SK-N-DZ (cell line): ENCODE measurements at regions not wholly inside any gene's neighbourhood (a gene's known extent, or its start where the extent isn't known, plus 50 kb on each side); places are given as distances from the start of the nearest gene placed in this dataset.
A peak's percentile ranks its signal among the peaks of the same experiment; 100 is the strongest.

Experiments
- DNase-seq: peaks from one replicate; pipeline ENCODE4 v3.0.0-alpha.2; 2015; ENCODE audit warnings: low spot score

DNA sequence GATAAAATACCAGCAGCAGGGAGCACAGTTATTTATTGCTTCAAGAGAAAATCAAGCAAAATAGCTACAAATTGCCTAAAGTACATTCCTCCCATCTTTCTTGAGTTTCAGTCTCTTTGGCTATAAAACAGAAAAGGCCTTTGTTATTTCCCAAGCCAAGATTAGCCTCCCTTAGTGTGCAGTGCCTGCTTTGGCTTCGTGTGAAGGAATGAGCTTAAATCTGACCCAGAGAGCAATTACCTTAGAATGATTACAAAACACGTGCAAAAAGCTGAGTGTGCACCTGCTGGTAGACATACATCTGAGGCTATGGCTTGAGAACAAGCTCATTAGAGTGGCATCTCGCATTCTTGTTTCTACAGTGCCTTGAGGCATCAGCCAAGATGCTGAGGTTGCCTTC lies 250.8 kb downstream of the C4orf33 start:
- no peak for DNase-seq

DNA sequence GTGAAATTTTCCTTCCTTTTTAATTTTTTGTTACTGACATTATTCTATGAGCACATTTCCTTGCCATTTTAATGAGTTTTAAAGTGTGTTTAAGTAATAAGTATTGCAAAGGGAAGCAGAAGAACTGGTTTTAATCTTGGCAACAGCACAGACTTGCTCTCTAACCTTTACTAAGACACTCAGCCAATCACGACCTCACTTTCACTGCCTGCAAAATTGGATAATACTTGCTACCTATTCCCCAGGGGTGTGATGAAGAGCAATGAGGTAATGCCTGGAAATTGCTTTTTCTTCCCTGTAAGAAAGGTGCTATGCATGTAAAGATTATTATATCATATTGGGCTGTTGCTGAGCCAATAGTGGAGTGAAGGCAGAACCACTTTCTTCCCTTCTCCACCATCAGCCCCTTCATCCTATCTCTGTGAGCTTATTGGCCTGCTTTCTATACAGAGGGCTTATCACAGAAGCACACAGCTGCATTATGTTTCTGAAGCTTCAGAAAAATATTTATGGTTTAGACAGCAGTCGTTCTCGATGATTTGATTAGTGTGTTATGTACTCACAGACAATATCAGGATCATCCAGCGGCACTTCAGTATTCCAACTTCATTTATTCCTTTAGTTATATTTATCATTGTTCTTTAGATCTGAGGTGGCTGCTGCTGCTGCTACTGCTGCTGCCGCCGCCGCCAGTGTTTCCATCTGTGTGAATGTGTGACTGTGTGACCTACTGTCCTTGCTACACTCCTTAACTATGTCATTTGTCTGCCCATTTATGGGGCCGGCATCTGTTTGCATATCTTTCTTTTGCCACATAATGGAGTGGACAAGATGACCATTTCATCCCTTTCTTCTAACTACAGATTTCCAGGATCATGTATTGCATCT lies 255.1 kb downstream of the C4orf33 start:
- DNase-seq: peak; percentile 50

DNA sequence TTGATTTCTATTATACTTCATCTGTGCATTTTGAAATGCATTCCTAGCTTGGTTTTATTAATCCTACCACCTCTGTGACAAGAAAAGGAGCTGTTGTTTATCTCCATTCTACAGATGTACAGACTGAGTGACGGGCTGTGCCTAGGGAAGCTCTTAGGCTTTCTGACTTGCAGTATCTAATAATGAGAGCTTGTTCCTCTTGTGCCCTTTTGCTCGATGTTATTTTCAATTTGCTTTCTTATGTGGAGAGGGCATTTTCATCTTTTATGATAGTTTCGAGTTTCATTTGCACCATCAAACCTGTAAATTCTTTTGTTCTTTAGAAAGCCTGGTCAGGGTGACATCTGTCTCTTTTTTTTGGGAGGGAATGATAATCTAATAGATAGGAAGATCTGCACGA lies 256.5 kb downstream of the C4orf33 start:
- DNase-seq: no peak

DNA sequence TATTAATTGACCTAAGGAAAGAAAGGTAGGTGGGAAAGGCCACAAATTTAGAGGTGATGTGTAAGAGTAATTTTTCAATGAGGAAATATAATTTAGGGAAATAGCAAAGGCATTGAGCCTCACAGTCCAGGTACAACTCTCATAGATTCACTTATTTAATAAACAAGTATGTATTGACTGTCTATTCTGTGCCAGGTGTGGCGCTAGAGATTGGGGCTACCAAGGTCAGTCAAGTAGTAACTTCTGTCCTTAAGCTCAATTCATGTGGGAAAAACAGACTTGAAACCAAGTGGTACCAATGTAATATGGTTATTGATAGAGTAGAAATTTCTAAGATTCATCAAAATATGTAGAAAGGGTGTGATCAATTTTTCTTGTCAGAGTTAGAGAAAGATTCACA lies 257.5 kb downstream of the C4orf33 start:
- DNase-seq: no peak

DNA sequence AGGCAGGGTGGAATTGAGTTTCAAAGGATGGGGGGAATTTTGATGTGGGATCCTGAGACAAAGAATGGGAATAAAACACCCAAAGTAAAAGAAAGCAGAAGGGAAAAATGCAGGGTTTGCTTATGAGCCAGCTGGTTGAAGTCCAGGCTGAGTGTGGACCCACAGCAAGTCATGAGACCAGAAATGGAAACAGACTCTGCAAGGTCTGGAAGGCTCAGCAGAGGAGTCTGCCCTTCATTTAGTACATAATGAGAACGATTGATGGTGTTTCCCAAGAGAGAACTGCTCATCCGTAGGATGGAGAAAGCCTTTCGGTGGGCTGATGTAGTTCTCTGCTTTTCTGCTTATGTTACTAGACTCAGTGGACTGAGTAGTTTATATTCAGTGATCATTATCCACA lies 259.1 kb downstream of the C4orf33 start:
- no peak for DNase-seq

DNA sequence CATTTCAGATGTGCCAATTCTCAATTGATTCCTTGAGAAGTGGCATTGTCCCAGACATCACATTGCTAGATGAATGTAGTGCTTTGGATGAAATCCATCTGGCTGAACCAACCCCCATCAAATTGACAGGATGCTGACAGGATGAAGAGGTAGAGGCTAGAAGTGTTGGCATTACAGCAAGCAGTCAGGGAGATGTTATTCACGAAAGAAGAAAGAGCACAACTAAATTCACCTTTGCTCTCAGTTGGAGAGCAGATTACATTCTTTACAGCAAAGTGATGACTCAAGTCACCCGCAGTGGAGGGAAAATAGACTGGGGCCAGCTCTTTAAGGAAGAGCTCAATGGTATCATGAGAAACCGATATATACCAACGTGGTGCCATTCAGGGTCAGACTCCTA lies 259.6 kb downstream of the C4orf33 start:
- DNase-seq: no peak

DNA sequence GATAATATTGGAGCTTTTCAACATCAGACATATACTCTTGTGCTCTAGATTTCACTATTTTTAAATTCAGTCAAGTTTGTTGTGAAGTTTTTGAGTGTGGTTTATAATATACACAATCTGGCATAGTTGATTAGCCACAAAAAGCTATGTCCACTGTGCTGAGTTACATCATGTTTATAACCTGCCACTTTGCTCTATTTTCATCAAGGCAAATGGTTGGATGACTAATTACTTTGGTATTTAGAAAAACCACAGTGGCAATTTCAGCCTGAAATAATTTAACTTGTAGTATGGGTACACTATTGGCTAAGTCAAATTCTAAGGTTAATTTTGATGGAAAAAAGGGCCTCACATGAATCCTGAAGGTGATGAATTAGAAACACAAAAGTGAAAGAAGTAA lies 262.6 kb downstream of the C4orf33 start:
- DNase-seq: no peak

DNA sequence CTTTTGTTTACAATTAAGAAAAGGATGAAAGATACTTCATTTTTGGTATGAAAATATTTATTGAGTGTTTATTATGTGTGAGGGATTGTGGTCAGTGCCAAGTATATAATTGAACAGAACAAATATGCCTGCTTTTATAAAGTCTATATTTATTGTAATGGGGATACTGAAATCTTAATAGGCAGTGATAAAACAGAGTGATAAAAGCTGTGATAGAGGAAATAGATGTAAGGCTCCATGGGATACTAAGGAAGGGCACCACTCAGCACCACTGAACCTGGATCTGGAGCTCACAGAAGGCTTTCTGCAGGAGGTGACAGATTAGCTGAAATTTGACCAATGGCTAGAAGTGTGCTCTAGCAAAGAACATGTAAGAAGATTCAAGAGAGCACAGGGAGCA lies 263.5 kb downstream of the C4orf33 start:
- DNase-seq: no peak

DNA sequence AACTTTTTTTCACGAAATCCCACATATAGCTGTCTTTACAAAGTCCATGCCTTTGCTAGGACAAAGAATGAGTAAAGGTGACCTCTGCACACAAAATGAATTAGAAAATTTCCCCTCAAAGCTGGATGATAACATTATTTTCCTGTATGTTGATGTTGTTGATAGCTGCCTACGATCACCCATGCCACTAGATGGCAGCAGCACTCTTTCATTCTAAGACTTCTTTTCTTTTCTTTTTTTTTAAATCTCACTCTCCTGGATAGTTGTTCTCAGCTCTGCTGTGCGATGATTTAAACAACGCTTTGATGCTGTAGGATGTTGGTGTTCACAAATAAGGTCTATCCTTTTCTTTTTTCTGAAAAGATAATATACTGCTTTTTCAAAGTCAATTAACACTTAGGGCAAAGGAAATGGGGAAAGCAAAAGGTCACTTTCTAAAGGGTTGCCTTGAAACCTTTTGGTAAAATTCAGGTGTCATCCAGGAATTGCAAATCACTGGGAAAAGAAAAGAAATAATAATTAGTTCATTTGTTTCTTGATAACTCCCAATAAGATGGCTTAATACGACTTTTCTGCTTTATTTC lies 266.8 kb downstream of the C4orf33 start:
- peak; percentile 80 for DNase-seq

DNA sequence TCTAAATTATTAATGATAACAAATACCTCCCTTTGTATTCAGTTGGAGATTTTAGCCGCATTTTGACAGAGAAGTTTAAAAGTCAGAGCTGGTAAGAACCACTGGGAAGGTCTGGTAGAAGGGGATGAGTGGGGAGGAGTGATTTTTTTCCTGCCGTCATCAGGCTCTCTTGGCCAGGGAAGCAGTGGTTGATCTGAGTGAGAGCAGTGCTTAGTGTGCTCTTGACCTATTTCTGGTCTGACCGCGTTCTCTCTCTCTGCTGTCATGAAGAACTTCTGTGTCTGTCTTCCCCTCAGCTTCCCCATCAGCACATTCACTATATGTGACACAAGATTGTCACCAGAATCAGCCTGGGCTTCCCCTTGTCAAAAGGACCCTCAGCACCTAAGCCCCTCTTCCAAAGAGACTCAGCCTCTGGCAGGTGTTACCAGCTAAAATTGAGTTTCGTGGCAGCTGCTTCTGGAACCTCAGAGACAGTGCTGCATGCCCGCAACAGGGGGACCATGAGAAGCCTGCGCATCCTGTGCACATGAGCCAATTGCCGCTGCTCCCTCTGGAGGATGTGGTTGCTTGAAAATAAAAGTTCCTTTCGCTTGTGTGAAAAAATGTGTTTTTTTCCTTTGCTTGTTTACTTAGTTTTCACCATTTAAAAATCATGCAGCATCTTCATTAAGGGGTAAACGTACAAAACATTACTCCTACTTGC lies 268.9 kb downstream of the C4orf33 start:
- DNase-seq: peak; percentile 46

DNA sequence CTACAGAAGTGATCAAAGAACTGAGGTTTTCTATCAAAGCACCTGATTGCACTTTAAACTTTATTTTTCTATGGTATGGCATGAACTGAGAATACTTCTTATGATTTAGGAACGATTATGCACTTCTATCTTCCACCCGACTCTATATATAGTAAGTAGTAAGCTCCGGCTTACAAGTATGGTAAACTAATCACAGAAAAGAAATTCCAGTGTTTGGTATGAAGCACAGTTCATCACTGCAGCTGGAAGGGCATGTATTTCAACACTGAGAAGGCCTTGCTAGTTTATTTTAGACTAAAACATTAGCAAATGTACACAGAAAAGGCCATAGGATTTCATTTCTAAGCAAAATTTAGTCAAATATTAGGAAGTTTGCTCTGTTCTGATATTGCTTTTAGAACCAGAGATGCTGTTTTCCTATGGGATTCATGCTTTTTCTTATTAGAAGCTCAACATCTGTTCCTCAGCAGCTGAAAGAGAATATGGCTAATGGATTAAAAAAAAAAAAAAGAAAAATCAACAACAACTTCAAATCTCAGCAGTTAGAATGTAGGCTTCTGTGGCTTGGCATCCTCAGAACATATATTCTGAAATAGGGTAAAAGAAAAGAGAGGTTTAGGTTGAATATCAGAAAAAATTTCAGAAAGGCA lies 273.5 kb downstream of the C4orf33 start:
- DNase-seq: no peak

DNA sequence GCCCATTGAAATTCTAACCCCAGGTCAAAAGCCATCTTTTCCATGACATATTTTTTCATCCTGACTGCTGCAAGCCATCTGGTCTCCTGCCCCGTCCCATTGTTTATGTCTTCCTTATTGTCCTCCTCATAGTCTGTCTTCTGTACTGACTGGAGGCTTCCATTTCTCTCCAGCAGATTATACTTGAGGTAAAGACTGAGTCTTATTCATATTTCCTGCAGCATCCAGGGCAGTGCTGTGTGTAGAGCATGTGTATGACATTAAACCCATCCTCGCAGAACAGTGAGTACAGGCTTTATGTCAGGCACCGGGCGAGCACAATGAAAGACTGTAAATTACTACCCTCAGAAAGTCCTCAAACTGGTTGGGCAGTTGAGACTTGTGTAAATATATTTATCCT lies 275.1 kb downstream of the C4orf33 start:
- no peak for DNase-seq

DNA sequence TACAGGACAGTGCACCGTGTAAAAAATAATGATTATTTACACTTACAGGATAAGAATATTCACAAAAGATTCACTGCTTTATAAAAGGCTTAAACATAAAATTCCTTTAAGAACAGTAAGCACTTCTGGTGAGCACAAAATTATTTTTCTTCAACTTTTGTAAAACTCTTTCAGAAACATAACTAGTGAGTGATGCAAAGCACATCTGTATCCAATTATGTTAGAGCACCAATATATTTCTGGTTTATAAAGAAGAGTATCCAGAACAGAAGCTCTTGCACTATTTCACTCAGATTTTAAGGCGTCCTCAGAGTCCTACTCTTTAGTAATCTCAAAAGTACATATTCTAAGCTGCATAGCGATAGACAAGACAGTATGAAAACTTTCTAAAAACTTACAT lies 276.0 kb downstream of the C4orf33 start:
- no peak for DNase-seq

DNA sequence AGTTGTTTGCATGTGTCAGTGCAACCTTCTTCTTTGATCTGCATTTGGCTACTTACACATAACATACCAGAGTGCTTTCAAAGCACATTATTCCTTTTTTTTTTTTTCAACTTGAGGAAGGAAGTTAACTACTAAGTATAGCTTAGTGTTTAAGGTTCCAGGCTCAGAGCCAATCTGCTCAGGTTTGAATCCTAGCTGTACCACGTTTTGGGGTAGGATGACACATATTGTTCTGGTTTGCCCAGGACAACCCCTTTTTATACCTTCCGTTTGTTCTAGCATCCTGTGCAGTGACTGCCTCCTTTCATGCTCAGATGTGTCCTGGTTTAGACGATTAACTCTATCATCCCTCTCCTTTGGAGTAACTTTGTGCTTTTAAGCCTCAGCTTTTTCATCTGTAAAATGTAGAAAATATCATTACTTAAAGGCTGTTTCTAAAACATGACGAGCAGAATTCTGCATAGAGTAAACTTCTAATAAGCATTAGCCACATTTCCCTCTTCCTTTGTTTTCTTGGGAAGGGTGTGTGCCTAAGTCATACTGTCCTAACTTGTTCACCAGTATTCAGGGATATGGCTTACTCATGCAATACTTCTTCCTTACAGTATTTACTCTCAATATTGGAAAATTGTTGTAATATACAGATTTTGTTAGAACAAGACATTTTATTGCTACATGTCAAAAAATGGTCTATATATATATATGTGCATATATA lies 281.3 kb downstream of the C4orf33 start:
- no peak for DNase-seq

DNA sequence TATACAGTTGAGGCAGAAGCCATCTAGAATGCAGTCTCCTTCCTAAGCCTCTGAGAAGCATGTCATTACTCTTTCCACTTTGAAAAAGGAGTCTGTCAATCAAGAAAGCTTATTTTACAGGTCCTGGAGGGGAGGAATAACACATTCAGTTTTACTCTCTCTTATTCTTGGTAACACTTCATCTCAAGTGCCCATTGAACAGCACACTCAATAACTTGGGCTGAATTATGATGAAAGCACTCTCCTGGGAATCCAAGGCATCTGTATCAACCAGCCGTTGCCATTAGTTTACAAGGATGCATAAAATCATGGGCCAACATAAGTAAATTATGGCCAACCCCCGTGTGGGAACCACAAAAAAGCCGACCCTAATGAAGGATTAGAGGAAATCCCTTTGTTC lies 282.4 kb downstream of the C4orf33 start:
- DNase-seq: no peak

DNA sequence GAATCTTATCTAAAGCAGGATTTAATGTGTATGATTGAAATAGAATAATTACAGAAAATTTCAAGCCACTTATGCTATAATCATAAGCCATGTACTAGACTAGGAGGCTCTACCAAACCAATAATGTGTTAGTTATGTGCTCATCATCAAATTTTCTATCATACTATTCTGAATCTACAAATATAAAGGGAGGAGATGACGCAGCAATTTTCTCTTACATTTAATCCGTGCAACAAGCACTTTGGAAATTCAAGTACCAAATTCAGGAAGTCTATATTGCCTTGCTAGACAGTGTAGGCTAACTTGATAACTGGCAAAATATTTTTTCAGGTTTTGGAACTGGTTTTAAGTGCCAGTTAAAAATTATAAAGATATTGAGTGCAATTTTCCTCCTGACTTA lies 283.5 kb downstream of the C4orf33 start:
- DNase-seq: no peak

DNA sequence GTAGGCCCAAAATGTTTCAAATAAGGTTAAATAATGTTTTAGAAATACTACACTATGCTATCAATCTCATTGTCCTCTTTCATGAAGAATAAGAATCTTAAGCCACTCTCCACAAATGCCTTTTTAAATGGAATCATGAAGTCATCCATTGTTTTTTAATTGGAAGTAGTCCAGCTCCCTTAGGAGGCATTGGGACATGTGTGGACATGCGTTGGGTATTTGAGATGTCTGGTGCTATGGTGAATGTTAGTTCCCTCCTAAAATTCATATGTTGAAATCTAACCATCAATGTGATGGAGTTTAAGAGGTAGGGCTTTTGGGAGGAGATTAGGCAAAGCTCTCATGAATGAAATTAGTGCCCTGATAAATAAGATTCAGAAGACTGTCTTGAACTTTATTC lies 289.0 kb downstream of the C4orf33 start:
- no peak for DNase-seq

DNA sequence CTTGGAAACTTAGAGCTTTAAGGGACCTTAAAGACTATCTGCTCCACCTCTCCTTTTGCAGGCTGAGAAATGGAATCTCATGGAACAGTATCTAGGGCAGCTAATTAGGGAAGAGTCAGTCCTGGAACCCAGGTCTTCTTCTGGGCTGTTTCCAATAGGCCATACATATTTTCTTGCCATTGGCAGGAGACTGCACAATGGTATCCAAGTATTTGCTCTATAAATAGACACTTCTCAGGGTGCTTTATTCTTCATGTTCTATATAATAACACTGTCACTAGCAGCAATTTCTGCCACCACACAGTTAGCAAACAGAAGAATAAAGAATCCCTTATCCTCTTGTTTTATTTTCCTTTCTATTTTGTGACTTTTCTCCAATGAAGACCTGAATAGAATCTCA lies 291.7 kb downstream of the C4orf33 start:
- no peak for DNase-seq

DNA sequence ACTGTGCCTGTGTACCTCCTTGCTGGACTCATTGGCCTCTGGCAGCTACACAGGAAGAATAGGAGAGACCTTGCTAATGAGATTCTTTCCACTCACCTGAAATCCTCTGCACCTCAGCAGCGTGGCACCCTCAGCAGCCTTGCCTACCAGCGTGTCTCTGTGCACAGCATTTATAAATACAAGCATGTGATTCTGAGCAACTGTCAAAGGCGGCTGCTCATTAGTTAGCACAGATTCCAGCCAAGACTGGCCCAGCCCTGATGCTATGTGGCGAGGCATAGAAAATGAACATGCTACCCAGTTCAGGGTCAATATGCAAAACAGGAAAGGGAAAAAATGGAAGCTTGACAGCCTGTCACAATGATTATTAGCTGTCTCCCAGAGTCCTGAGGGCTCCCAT lies 298.0 kb downstream of the C4orf33 start:
- DNase-seq: no peak

DNA sequence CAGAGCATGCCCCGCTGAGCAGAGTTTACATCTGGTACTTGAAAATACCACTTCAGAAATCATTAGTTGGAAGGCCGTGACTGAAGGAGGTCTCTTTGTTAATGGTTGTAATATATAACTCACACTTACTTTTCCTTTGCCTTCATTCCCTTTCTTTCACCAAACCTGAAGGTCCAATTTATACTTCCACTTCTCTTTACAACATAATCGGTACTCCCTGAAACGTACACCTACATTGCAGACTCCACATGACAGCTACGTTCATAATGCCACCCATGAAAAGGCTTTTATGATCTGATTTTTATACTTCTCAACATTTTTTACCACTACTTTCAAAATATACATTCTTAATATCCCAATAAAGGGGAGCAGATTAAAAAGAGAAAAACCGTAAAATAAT lies 298.7 kb downstream of the C4orf33 start:
- DNase-seq: no peak

DNA sequence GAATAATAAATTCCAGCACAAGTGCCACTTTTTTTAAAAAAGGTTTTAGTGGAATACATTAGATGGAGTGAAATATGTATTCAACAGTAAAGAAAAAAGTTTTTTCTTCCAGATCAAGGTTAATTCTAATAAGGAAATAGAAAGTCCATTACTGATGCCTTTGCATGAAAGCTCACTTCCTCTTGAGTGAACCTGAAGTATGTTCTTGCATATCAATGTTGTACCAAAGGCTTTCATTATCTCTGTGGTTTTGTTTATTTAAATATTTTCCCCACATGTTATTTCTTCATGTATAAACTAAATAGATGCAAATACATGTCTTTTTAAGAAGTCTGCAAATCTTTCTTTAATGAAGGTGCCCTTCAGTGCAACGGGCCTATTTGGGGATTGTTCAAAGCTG lies 307.9 kb downstream of the C4orf33 start:
- DNase-seq: no peak

DNA sequence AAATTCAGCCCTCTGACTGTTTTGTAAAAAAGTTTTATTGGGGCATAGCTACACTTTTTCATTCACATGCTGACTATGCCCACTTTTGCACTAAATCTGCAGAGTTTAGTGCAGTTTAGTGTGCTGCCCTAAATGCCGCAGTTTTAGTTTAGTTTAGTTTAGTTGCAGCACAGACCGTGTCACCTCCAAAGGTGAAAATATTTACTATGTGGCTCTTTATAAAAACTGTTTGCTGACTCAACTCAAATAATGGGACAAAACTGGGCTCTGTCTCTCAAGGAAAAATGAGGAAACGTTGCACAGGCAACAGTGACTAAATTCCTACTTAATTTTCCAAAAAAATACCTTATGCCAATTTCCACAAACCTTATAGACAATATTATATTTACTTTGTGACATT lies 314.2 kb downstream of the C4orf33 start:
- no peak for DNase-seq
